ENCODE measurements at regions not wholly inside any gene's neighbourhood (a gene's known extent, or its start where the extent isn't known, plus 50 kb on each side); places are given as distances from the start of the nearest gene placed in this dataset.

- Histone ChIP-seq H3K18ac (ENCODE audit: low read depth, low read length) (no peak overlapping the region), H2BK5ac (ENCODE audit: low read depth, low read length, poor library complexity, severe bottlenecking) (no peak overlapping the region), H3K9me3 (ENCODE audit: control insufficient read depth, insufficient read depth, low read length) (peaks cover 3% of the 10 kb centered on the region; the same call in 1 of the 2 replicates), H2AK5ac (ENCODE audit: low read depth, low read length) (no peak overlapping the region), H2BK120ac (ENCODE audit: low read depth, low read length) (no peak overlapping the region), H4K91ac (ENCODE audit: insufficient read depth, low read depth, low read length) (no peak overlapping the region), H2BK15ac (ENCODE audit: low read depth, low read length) (no peak overlapping the region), H4K8ac (ENCODE audit: low read depth in 2 of 2, low read length in 2 of 2) (no peak overlapping the region), H3K36me3 (ENCODE audit: control insufficient read depth, insufficient read depth, low read length) (no peaks in the 10 kb centered on the region), H2AK9ac (replicated peaks; ENCODE audit: low read depth, low read length, poor library complexity) (no peak overlapping the region), H3K4me2 (ENCODE audit: low read depth, low read length) (no peak overlapping the region), H3K27me3 (ENCODE audit: control insufficient read depth, insufficient read depth, low read length) (no peaks in the 10 kb centered on the region), H4K20me1 (ENCODE audit: insufficient read depth, low read length) (no peaks in the 10 kb centered on the region), H4K5ac (ENCODE audit: low read depth, low read length) (no peak overlapping the region), H3K4me3 (ENCODE audit: insufficient read depth, low read depth, low read length) (no peak overlapping the region), H3K14ac (replicated peaks; ENCODE audit: low read depth, low read length) (no peak overlapping the region), H3K4ac (ENCODE audit: low read depth, low read length) (no peak overlapping the region), H3K9me1 (ENCODE audit: insufficient read depth, low read length) (no peaks in the 10 kb centered on the region), H3K23ac (ENCODE audit: low read depth, low read length) (no peak overlapping the region), H2BK20ac (ENCODE audit: low read depth, low read length) (no peak overlapping the region), H3K27ac (ENCODE audit: insufficient read depth, low read length) (no peak overlapping the region), H3K79me1 (ENCODE audit: low read depth in 1 of 2, low read length in 2 of 2) (no peaks in the 10 kb centered on the region), H3K9ac (ENCODE audit: low read depth, low read length) (no peak overlapping the region), H3K4me1 (ENCODE audit: control insufficient read depth, insufficient read depth, low read length) (no peaks in the 10 kb centered on the region), H3K56ac (ENCODE audit: extremely low read depth, insufficient read depth, low read length) (no peak overlapping the region), H2AFZ (replicated peaks; ENCODE audit: low read length, poor library complexity) (no peak overlapping the region)
- intact Hi-C loops (cut with micrococcal nuclease): no loop called here
- dilution Hi-C loops (cut with HindIII; ENCODE audit: low sequenced_read_pairs, unreplicated experiment): no loop called here
- no TSS peak for BruUV-seq (replicated peaks)
- no CpG with 5 or more reads among the region's 2 CpGs for WGBS, 2 experiments (ENCODE audit: extremely low coverage in 2 of 2, insufficient read length in 1 of 2)
- ChIA-PET CTCF (no interaction called here), POLR2A (ENCODE audit: unreplicated experiment) (no interaction called here)
- ATAC-seq (ENCODE audit: low read depth): no peak
- in situ Hi-C loops (cut with MboI; ENCODE audit: low sequenced_read_pairs): no loop called here
- no peak for TF ChIP-seq BHLHE40 (IDR thresholded peaks at IDR 0.05; ENCODE audit: low read depth, low read length)
- no peak for TF ChIP-seq MXI1 (IDR thresholded peaks at IDR 0.05; ENCODE audit: borderline replicate concordance, low read depth, low read length)
- no peak for TF ChIP-seq RFX5 (IDR thresholded peaks at IDR 0.05; ENCODE audit: low read depth, low read length)
- TF ChIP-seq RAD21 (IDR thresholded peaks at IDR 0.05; ENCODE audit: low read length): no peak
- TF ChIP-seq POLR2A (IDR thresholded peaks at IDR 0.05; ENCODE audit: low read depth, low read length): no peak
- no peak for TF ChIP-seq CEBPB (IDR thresholded peaks at IDR 0.05; ENCODE audit: low read depth, low read length)
- no peak for TF ChIP-seq USF2 (IDR thresholded peaks at IDR 0.05; ENCODE audit: low read depth, low read length)
- no peak for TF ChIP-seq MAZ (IDR thresholded peaks at IDR 0.05; ENCODE audit: borderline replicate concordance, low read depth, low read length)
- TF ChIP-seq NFE2L2 (IDR thresholded peaks at IDR 0.05; ENCODE audit: low read depth, low read length): no peak
- no peak for DNase-seq
Measured at GRCh38 chr9:28249424-28249823, 676.1 kb upstream of the C9orf72 start.
